Fibroblast of lung (primary cell): ENCODE measurements at regions not wholly inside any gene's neighbourhood (a gene's known extent, or its start where the extent isn't known, plus 50 kb on each side); places are given as distances from the start of the nearest gene placed in this dataset.

Experiments
- DNase-seq, 2 donors: peaks; one replicate each; pipeline versions ENCODE4 v3.0.0 to v3.0.0-alpha.2; 2010; ENCODE audit warnings: low read depth in 2 of 2
- H2AFZ ChIP-seq: 2 replicates; pipeline ENCODE4 v1.5.1; 2012; ENCODE audit warnings: low read length, control low read depth, inconsistent platforms
- H3K27ac ChIP-seq: 2 replicates; pipeline ENCODE4 v1.5.1; 2011; ENCODE audit warnings: low read length, control low read depth; ENCODE audit not compliant: insufficient read depth
- H3K27me3 ChIP-seq: 2 replicates; pipeline ENCODE4 v1.5.1; 2011; ENCODE audit warnings: mild to moderate bottlenecking, low read length; ENCODE audit not compliant: control insufficient read depth, insufficient read depth
- H3K36me3 ChIP-seq: 2 replicates; pipeline ENCODE4 v1.5.1; 2011; ENCODE audit warnings: low read length; ENCODE audit not compliant: control insufficient read depth, insufficient read depth
- H3K4me1 ChIP-seq: 2 replicates; pipeline ENCODE4 v1.5.1; 2011; ENCODE audit warnings: low read length; ENCODE audit not compliant: control insufficient read depth, insufficient read depth; ENCODE audit errors: extremely low read depth
- H3K4me2 ChIP-seq: 2 replicates; pipeline ENCODE4 v1.5.1; 2011; ENCODE audit warnings: low read length, control low read depth; ENCODE audit not compliant: insufficient read depth; ENCODE audit errors: extremely low read depth
- H3K4me3 ChIP-seq, 4 experiments: fragments of 200-600 bp in 1 of 4; sonication (generic) in 1 of 4; replicated peaks in 1 of 4; 2 replicates each; pipeline ENCODE4 v1.5.1; 2011 to 2016; ENCODE audit warnings: low read length in 4 of 4, low read depth in 3 of 4, mild to moderate bottlenecking in 3 of 4, control low read depth in 2 of 4, inconsistent platforms in 1 of 4, mixed read lengths in 1 of 4; ENCODE audit not compliant: insufficient read depth in 1 of 4; ENCODE audit errors: control extremely low read depth in 1 of 4
- H3K79me2 ChIP-seq: 2 replicates; pipeline ENCODE4 v1.5.1; 2012; ENCODE audit warnings: mild to moderate bottlenecking, low read length, inconsistent platforms; ENCODE audit not compliant: control insufficient read depth, insufficient read depth
- H3K9ac ChIP-seq: 2 replicates; pipeline ENCODE4 v1.5.1; 2011; ENCODE audit warnings: mild to moderate bottlenecking, low read length, control low read depth; ENCODE audit not compliant: insufficient read depth
- H3K9me3 ChIP-seq: 2 replicates; pipeline ENCODE4 v1.5.1; 2012; ENCODE audit warnings: low read depth, low read length; ENCODE audit not compliant: control insufficient read depth, insufficient read depth
- H4K20me1 ChIP-seq: 2 replicates; pipeline ENCODE4 v1.5.1; 2011; ENCODE audit warnings: low read length; ENCODE audit not compliant: control insufficient read depth, insufficient read depth; ENCODE audit errors: extremely low read depth
- CTCF ChIP-seq, 2 donors: IDR thresholded peaks in 1 of 2; conservative IDR thresholded peaks in 1 of 2; 1 replicate in 1 of 2; 2 replicates in 1 of 2; pipeline ENCODE4 v1.5.1; 2011 to 2012; ENCODE audit warnings: low read length in 2 of 2, control low read depth in 1 of 2, inconsistent platforms in 1 of 2, low read depth in 1 of 2, mild to moderate bottlenecking in 1 of 2
- EZH2 ChIP-seq: IDR thresholded peaks from 2 replicates; pipeline ENCODE4 v1.5.1; 2012; ENCODE audit warnings: low read length, control low read depth, mild to moderate bottlenecking; ENCODE audit errors: missing control alignments

- Histone ChIP-seq H2AFZ (no peak overlapping the region), H3K4me3 (no peak overlapping the region), H3K4me2 (no peak overlapping the region), H3K9me3 (no peaks in the 10 kb centered on the region), H3K36me3 (no peaks in the 10 kb centered on the region), H4K20me1 (no peaks in the 10 kb centered on the region), H3K79me2 (no peaks in the 10 kb centered on the region), H3K4me1 (no peaks in the 10 kb centered on the region), H3K27me3 (no peaks in the 10 kb centered on the region), H3K9ac (no peak overlapping the region), H3K27ac (no peak overlapping the region)
- no peak for DNase-seq
- TF ChIP-seq EZH2 (no peak), CTCF (conservative IDR thresholded peaks at IDR 0.05 in 1 of 2, IDR thresholded peaks at IDR 0.05 in 1 of 2; ENCODE audit: low read depth in 1 of 2, low read length in 2 of 2) (no peak)
Measured at GRCh38 chr4:142983589-142983988, 137.5 kb upstream of the INPP4B start.

GRCh38 chr4:142984871-142985585 lies 138.9 kb upstream of the INPP4B start:
- no peak overlapping the region for H3K4me3 ChIP-seq
- H3K36me3 ChIP-seq, result no peaks in the 10 kb centered on the region
- H4K20me1 ChIP-seq, result no peaks in the 10 kb centered on the region
- no peaks in the 10 kb centered on the region for H3K9me3 ChIP-seq
- DNase-seq, result peak; percentile 9 to 44
- H3K27me3 ChIP-seq, result no peaks in the 10 kb centered on the region
- H3K4me1 ChIP-seq, result no peaks in the 10 kb centered on the region
- no peak overlapping the region for H3K9ac ChIP-seq
- H3K27ac ChIP-seq, result no peak overlapping the region
- no peak overlapping the region for H2AFZ ChIP-seq
- no peaks in the 10 kb centered on the region for H3K79me2 ChIP-seq
- TF ChIP-seq EZH2 (no peak), CTCF (conservative IDR thresholded peaks at IDR 0.05 in 1 of 2, IDR thresholded peaks at IDR 0.05 in 1 of 2; ENCODE audit: low read depth in 1 of 2, low read length in 2 of 2) (peak; percentile 55 to 61)
- H3K4me2 ChIP-seq, result no peak overlapping the region

GRCh38 chr4:143016171-143016570 lies 168.5 kb upstream of the USP38 start:
- no peaks in the 10 kb centered on the region for H3K79me2 ChIP-seq
- H3K4me2 ChIP-seq, result no peak overlapping the region
- no peaks in the 10 kb centered on the region for H4K20me1 ChIP-seq
- no peaks in the 10 kb centered on the region for H3K9me3 ChIP-seq
- H2AFZ ChIP-seq, result no peak overlapping the region
- H3K4me1 ChIP-seq, result no peaks in the 10 kb centered on the region
- no peak overlapping the region for H3K4me3 ChIP-seq
- TF ChIP-seq CTCF (conservative IDR thresholded peaks at IDR 0.05 in 1 of 2, IDR thresholded peaks at IDR 0.05 in 1 of 2; ENCODE audit: low read depth in 1 of 2, low read length in 2 of 2), result no peak
- TF ChIP-seq EZH2, result no peak
- no peaks in the 10 kb centered on the region for H3K27me3 ChIP-seq
- H3K36me3 ChIP-seq, result no peaks in the 10 kb centered on the region
- H3K9ac ChIP-seq, result no peak overlapping the region
- DNase-seq, result peak in 1 of 2 donors; percentile 50
- H3K27ac ChIP-seq, result no peak overlapping the region
